OCI-LY1 (cell line): ENCODE measurements at regions not wholly inside any gene's neighbourhood (a gene's known extent, or its start where the extent isn't known, plus 50 kb on each side); places are given as distances from the start of the nearest gene placed in this dataset.

Experiments used
- EZH2 ChIP-seq: fragments of 200-600 bp; sonication (generic), shearing (Covaris generic); IDR thresholded peaks from 2 replicates; pipeline ENCODE4 v1.8.0; 2017; ENCODE audit warnings: borderline replicate concordance, mixed run types, mild to moderate bottlenecking, antibody characterized with exemption, low read length, moderate library complexity, mixed read lengths
- TF ChIP-seq, protein P1 (sequence below): fragments of 200-600 bp; sonication (generic), shearing (Covaris generic); IDR thresholded peaks from 2 replicates; pipeline ENCODE4 v1.5.1; 2017; ENCODE audit warnings: mild to moderate bottlenecking, antibody characterized with exemption, low read length, moderate library complexity, mixed read lengths

DNA sequence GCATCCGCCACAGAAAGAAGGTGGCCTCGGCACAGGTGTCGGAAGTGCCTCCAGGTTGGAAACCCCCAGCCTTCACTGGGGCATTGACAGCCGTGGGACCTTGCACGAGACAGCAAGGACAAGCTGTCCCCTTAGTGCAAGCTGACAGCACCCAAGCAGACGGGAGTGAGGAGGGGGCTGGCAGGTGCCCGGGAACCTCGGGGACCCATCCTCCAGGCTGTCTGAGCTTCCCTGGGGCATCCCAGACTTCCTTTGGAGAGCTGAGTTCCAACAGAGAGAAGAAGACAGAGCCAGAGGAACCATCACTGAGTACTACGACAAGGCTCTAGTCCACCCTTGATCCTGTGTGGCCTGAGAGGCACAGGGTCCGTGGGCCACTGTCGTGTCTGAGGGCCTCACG is 100.6 kb upstream of the RAB4A start:
- TF ChIP-seq, protein P1, sequence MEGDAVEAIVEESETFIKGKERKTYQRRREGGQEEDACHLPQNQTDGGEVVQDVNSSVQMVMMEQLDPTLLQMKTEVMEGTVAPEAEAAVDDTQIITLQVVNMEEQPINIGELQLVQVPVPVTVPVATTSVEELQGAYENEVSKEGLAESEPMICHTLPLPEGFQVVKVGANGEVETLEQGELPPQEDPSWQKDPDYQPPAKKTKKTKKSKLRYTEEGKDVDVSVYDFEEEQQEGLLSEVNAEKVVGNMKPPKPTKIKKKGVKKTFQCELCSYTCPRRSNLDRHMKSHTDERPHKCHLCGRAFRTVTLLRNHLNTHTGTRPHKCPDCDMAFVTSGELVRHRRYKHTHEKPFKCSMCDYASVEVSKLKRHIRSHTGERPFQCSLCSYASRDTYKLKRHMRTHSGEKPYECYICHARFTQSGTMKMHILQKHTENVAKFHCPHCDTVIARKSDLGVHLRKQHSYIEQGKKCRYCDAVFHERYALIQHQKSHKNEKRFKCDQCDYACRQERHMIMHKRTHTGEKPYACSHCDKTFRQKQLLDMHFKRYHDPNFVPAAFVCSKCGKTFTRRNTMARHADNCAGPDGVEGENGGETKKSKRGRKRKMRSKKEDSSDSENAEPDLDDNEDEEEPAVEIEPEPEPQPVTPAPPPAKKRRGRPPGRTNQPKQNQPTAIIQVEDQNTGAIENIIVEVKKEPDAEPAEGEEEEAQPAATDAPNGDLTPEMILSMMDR = no peak
- TF ChIP-seq EZH2 = no peak
